Testis (tissue), 2 donors: ENCODE measurements at regions not wholly inside any gene's neighbourhood (a gene's known extent, or its start where the extent isn't known, plus 50 kb on each side); places are given as distances from the start of the nearest gene placed in this dataset.

ENCODE experiments used
- POLR2A ChIP-seq: fragments of 450-650 bp; IDR thresholded peaks from one replicate; pipeline ENCODE4 v1.6.1; 2017; ENCODE audit warnings: antibody characterized with exemption, mild to moderate bottlenecking, moderate library complexity
- TF ChIP-seq, protein P1 (sequence below), 3 experiments: fragments of 450-650 bp in 2 of 3; fragments of 200-600 bp in 1 of 3; sonication (generic) in 1 of 3; IDR thresholded peaks; one replicate each; pipeline ENCODE4 v1.5.1; 2016 to 2019; ENCODE audit warnings: antibody characterized with exemption in 3 of 3, mild to moderate bottlenecking in 2 of 3, moderate library complexity in 1 of 3

DNA sequence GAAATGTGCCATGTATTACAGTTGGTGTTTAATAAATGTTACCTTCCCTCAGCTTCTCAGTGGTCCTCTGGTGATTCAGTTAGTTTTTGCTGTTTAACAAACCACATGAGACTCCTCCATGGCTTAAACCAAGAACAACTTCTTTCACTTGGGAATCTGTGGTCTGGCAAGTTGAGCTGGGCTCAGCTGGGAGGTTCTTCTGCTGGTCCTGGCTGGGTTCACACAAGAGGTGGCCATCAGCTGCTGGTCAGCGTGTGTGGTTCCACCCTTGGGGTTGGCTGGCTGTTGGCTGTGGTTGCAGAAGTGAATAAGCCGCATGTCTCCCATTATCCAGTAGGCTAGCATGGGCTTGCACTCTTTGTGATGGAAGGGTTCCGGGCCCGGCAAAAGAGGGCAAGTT lies 160.5 kb downstream of the MIAT start:
- TF ChIP-seq, protein P1, sequence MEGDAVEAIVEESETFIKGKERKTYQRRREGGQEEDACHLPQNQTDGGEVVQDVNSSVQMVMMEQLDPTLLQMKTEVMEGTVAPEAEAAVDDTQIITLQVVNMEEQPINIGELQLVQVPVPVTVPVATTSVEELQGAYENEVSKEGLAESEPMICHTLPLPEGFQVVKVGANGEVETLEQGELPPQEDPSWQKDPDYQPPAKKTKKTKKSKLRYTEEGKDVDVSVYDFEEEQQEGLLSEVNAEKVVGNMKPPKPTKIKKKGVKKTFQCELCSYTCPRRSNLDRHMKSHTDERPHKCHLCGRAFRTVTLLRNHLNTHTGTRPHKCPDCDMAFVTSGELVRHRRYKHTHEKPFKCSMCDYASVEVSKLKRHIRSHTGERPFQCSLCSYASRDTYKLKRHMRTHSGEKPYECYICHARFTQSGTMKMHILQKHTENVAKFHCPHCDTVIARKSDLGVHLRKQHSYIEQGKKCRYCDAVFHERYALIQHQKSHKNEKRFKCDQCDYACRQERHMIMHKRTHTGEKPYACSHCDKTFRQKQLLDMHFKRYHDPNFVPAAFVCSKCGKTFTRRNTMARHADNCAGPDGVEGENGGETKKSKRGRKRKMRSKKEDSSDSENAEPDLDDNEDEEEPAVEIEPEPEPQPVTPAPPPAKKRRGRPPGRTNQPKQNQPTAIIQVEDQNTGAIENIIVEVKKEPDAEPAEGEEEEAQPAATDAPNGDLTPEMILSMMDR (IDR thresholded peaks at IDR 0.05), result no peak
- TF ChIP-seq POLR2A, result no peak
